Activated CD8-positive, alpha-beta T cell treated with anti-CD3 and anti-CD28 coated beads for 36 hours (primary cell): ENCODE measurements at regions not wholly inside any gene's neighbourhood (a gene's known extent, or its start where the extent isn't known, plus 50 kb on each side); places are given as distances from the start of the nearest gene placed in this dataset.

Experiments used
- ATAC-seq: fragments of 200-7000 bp; cut with Tn5 transposase; one replicate; pipeline ENCODE4 v1.10.0; 2021; ENCODE audit warnings: mild to moderate bottlenecking, moderate library complexity
- CTCF ChIA-PET: fragments of 350-600 bp; sonication (Branson Sonifier 250); formaldehyde crosslinking; loops from one replicate; lab custom pipeline; 2021; ENCODE audit warnings: antibody characterized with exemption; lab: Charles Lee
- POLR2A ChIA-PET: fragments of 350-600 bp; sonication (Branson Sonifier 250); formaldehyde crosslinking; loops from one replicate; lab custom pipeline; 2021; ENCODE audit warnings: antibody characterized with exemption; lab: Charles Lee
- DNase-seq: peaks from one replicate; pipeline ENCODE4 v3.0.0-alpha.2; 2020
- H3K27ac Mint-ChIP-seq: one replicate; pipeline ENCODE4 v1.8.0; 2021; ENCODE audit warnings: mild to moderate bottlenecking, mixed read lengths
- H3K27me3 Mint-ChIP-seq: one replicate; pipeline ENCODE4 v1.8.0; 2021; ENCODE audit warnings: mixed read lengths
- H3K36me3 Mint-ChIP-seq: one replicate; pipeline ENCODE4 v1.8.0; 2021; ENCODE audit warnings: low read depth, mixed read lengths
- H3K4me1 Mint-ChIP-seq: one replicate; pipeline ENCODE4 v1.8.0; 2021; ENCODE audit warnings: low read depth, mixed read lengths
- H3K4me3 Mint-ChIP-seq: one replicate; pipeline ENCODE4 v1.8.0; 2021; ENCODE audit warnings: mild to moderate bottlenecking, moderate library complexity, mixed read lengths
- H3K9me3 Mint-ChIP-seq: one replicate; pipeline ENCODE4 v1.8.0; 2021; ENCODE audit warnings: mixed read lengths
- intact Hi-C: fragments of 100-400 bp; cut with micrococcal nuclease; formaldehyde crosslinking; loops from one replicate; pipeline ENCODE4 v1.10.0; 2022
- TF ChIP-seq, protein P1 (sequence below): fragments of 200-600 bp; IDR thresholded peaks from one replicate; pipeline ENCODE4 v1.8.0; 2022; ENCODE audit warnings: antibody characterized with exemption, mild to moderate bottlenecking

DNA sequence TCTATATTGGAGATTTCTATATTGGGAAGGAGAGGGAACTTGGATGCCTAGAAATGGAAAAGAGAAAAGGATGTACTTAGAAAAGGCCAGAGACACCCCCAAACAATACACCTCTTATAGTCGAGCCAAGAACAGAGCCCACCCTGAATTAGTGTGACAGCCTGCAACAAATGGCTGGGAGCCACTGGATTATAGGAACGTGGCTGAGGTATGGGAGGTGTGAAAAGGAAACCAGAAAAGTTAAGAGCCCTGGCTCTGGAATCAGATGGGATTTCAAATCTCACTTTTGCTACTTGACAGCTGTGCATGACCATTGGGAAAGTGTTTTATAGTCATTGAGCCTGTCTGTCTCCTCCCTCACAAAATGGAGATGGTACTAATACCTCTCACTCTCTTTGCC, 394.0 kb downstream of the ZNF521 start:
- ChIA-PET POLR2A (no interaction called here), CTCF (no interaction called here)
- Mint-ChIP-seq H3K4me1 (no peaks in the 10 kb centered on the region), H3K4me3 (no peak overlapping the region), H3K27ac (no peak overlapping the region), H3K27me3 (no peaks in the 10 kb centered on the region), H3K36me3 (no peaks in the 10 kb centered on the region), H3K9me3 (no peaks in the 10 kb centered on the region)
- DNase-seq (no peak), ATAC-seq (no peak)
- TF ChIP-seq, protein P1, sequence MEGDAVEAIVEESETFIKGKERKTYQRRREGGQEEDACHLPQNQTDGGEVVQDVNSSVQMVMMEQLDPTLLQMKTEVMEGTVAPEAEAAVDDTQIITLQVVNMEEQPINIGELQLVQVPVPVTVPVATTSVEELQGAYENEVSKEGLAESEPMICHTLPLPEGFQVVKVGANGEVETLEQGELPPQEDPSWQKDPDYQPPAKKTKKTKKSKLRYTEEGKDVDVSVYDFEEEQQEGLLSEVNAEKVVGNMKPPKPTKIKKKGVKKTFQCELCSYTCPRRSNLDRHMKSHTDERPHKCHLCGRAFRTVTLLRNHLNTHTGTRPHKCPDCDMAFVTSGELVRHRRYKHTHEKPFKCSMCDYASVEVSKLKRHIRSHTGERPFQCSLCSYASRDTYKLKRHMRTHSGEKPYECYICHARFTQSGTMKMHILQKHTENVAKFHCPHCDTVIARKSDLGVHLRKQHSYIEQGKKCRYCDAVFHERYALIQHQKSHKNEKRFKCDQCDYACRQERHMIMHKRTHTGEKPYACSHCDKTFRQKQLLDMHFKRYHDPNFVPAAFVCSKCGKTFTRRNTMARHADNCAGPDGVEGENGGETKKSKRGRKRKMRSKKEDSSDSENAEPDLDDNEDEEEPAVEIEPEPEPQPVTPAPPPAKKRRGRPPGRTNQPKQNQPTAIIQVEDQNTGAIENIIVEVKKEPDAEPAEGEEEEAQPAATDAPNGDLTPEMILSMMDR: no peak
- intact Hi-C loops: no loop called here

DNA sequence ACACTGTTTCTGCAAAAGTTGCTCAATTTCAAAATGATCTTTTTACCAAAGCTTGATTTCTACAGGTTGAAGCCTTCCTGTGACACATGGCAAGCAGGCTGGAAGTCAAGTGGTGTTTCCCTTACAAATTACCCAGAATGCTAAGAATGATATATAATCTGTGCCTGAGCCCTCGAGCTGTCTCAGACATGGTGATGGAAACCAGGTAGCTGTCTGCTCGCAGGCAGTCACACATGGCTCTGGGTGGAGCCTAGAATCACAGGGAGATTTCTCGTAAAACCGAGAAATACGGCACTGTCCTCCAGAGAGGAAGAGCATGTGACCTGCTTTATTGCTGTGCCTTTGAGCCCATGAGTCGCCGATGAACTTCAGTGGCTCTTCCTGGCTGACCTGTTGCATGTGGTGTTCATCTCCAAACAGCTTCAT, 392.9 kb downstream of the ZNF521 start:
- intact Hi-C loops: no loop called here
- Mint-ChIP-seq H3K27me3 (no peaks in the 10 kb centered on the region), H3K4me1 (no peaks in the 10 kb centered on the region), H3K36me3 (no peaks in the 10 kb centered on the region), H3K27ac (no peak overlapping the region), H3K9me3 (no peaks in the 10 kb centered on the region), H3K4me3 (no peak overlapping the region)
- CTCF ChIA-PET: no interaction called here
- TF ChIP-seq, protein P1: no peak
- DNase-seq (no peak), ATAC-seq (no peak)
- POLR2A ChIA-PET: no interaction called here

DNA sequence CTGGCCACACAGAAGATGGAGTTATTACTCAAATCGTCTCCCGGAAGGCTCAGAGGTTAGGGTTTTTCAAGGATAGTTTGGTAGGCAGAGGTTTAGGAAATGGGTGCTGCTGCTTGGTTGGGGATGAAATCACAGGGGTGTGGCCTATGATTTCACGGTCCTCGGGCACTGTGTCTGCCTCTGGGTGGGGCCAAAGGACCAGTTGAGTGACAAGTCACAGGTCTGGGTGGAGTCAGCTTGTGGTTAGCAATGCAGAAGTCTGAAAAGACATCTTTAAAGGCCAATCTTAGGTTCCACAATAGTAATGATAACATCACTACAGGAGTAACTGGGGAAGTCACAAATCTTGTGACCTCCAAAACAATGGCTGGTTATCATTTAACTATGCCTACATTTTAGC, 387.8 kb downstream of the ZNF521 start:
- Mint-ChIP-seq H3K4me1 (no peaks in the 10 kb centered on the region), H3K36me3 (no peaks in the 10 kb centered on the region), H3K27me3 (no peaks in the 10 kb centered on the region), H3K9me3 (peaks cover 1% of the 10 kb centered on the region), H3K27ac (no peak overlapping the region), H3K4me3 (no peak overlapping the region)
- ChIA-PET CTCF (no interaction called here), POLR2A (no interaction called here)
- intact Hi-C loops: no loop called here
- DNase-seq (peak; percentile 5), ATAC-seq (no peak)
- TF ChIP-seq, protein P1: no peak

DNA sequence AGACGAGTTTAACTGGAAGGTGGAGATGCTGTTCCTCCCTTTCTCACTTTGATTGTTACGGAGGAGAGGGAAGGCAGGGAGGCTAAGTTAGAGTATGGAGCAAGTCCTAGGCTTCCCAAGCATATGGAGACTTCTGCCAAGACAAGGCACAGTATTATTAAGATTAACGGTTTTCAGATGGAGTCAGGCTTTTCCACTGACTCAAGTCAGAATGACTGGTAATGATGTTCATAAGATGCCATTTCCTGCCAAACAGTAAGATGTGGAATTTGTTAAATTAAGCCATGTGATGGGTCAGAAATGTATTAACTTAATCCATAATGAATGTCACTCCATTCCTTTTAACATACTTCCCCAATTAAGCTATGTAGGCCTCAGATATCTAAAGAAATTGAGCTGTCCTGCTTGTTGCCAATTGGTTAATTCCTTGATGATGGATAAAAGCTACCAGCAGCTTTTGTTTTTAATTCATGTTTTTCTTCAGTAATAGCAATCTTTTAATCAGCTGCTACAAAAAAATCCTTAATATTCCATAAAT, 383.7 kb downstream of the ZNF521 start:
- TF ChIP-seq, protein P1: no peak
- no peaks in the 10 kb centered on the region for H3K4me1 Mint-ChIP-seq
- H3K36me3 Mint-ChIP-seq: no peaks in the 10 kb centered on the region
- CTCF ChIA-PET: no interaction called here
- H3K4me3 Mint-ChIP-seq: no peak overlapping the region
- intact Hi-C loops: no loop called here
- H3K27ac Mint-ChIP-seq: no peak overlapping the region
- POLR2A ChIA-PET: no interaction called here
- H3K27me3 Mint-ChIP-seq: no peaks in the 10 kb centered on the region
- DNase-seq (no peak), ATAC-seq (no peak)
- peaks cover 1% of the 10 kb centered on the region for H3K9me3 Mint-ChIP-seq

DNA sequence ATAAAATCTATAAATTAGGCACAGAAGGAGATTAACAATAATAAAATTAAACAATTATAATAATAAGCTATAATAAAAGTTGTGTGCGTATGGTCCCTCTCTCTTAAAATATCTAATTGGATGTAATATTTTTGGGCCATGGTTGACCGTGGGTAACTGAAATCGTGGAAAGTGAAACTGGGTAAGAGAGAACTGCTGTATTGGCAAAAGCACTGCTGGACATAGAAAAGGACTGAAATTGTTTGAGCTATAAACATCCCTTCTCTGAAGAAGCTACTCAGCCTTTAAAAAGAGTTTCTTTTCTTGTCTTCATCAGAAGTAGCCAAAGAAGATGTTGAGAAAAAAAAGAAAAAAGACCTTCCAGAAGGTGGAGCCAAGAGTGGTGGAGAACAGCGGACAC, 379.4 kb downstream of the ZNF521 start:
- no peaks in the 10 kb centered on the region for H3K27me3 Mint-ChIP-seq
- intact Hi-C loops: loop anchor here (10.0 kb wide), 1 partner anchor 722 kb away; no protein-coding TSS in a partner anchor
- H3K27ac Mint-ChIP-seq: no peak overlapping the region
- ChIA-PET POLR2A (no interaction called here), CTCF (no interaction called here)
- no peak overlapping the region for H3K4me3 Mint-ChIP-seq
- TF ChIP-seq, protein P1: no peak
- no peaks in the 10 kb centered on the region for H3K9me3 Mint-ChIP-seq
- no peak for ATAC-seq
- no peaks in the 10 kb centered on the region for H3K4me1 Mint-ChIP-seq
- H3K36me3 Mint-ChIP-seq: no peaks in the 10 kb centered on the region
- no peak for DNase-seq
